ENCODE measurements at regions not wholly inside any gene's neighbourhood (a gene's known extent, or its start where the extent isn't known, plus 50 kb on each side); places are given as distances from the start of the nearest gene placed in this dataset.
A peak's percentile ranks its signal among the peaks of the same experiment; 100 is the strongest.

DNA sequence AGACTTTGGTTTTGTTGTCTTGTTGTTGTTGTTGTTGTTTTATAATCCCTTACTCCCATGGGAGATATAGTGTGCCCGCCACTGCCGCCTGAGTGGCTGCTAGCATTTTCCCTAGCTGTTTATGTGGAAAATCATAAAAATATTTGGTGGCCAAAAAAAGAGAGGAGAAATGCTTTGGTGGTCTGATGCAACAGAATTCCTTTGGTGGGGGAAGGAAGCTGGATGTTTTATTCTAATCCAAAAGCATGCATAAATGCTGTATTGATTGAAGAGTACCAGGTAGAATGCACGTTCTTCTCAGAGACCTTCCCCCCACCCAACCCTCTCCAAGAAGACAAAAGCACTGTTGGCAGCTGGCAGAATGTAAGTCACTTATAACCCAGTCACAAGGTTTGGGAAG lies 93.2 kb downstream of the C17orf67 start:
- peak; percentile 80 for FAIRE-seq

Data from TTC549 (cell line).